Adrenal gland (tissue), 5 donors: ENCODE measurements at regions not wholly inside any gene's neighbourhood (a gene's known extent, or its start where the extent isn't known, plus 50 kb on each side); places are given as distances from the start of the nearest gene placed in this dataset.

Source experiments
- CTCF ChIP-seq, 6 experiments: fragments of 450-650 bp in 4 of 6; fragments of 200-600 bp in 2 of 6; sonication (generic) in 1 of 6; IDR thresholded peaks; 1 replicate in 5 of 6; 2 replicates in 1 of 6; pipeline versions ENCODE4 v1.5.1 to v1.8.0; 2016 to 2021; ENCODE audit warnings: antibody characterized with exemption in 6 of 6, mild to moderate bottlenecking in 2 of 6, moderate library complexity in 1 of 6
- POLR2A ChIP-seq, 2 donors: fragments of 450-650 bp; IDR thresholded peaks; one replicate each; pipeline ENCODE4 v1.6.1; 2017; ENCODE audit warnings: antibody characterized with exemption in 2 of 2, mild to moderate bottlenecking in 2 of 2, moderate library complexity in 1 of 2
- donor health status: DM: no; HTN: no; CAD: no.

- TF ChIP-seq CTCF (IDR thresholded peaks at IDR 0.05) (no peak), POLR2A (IDR thresholded peaks at IDR 0.05) (no peak)
Measured at GRCh38 chr5:124239572-124239971, 506.9 kb downstream of the ZNF608 start.
